ENCODE measurements at regions not wholly inside any gene's neighbourhood (a gene's known extent, or its start where the extent isn't known, plus 50 kb on each side); places are given as distances from the start of the nearest gene placed in this dataset.

DNA sequence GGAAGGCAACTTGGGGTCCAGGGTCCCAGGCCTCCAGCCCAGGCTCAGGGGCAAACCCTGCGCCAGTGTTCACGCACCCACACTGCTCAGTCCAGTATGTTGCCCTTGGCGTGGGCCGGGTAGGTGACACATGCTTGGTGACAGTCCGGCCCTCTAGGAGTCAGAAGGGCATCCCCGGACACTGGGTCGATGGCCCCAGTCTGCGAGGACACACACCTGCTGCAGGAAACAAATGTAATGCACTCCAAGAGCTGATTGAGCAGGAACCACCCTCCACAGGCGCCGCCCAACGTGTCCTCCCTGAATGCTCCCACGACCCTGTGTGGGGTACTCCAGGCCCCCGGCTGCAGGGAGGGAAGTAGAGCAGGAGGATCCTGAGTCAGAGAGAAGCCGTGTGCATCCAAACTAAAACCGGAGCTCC is 160.7 kb downstream of the DLL1 start:
- no peak for TF ChIP-seq POLR2A (IDR thresholded peaks at IDR 0.05)
- TF ChIP-seq POLR2AphosphoS5 (IDR thresholded peaks at IDR 0.05) = no peak
- TF ChIP-seq, protein P1, sequence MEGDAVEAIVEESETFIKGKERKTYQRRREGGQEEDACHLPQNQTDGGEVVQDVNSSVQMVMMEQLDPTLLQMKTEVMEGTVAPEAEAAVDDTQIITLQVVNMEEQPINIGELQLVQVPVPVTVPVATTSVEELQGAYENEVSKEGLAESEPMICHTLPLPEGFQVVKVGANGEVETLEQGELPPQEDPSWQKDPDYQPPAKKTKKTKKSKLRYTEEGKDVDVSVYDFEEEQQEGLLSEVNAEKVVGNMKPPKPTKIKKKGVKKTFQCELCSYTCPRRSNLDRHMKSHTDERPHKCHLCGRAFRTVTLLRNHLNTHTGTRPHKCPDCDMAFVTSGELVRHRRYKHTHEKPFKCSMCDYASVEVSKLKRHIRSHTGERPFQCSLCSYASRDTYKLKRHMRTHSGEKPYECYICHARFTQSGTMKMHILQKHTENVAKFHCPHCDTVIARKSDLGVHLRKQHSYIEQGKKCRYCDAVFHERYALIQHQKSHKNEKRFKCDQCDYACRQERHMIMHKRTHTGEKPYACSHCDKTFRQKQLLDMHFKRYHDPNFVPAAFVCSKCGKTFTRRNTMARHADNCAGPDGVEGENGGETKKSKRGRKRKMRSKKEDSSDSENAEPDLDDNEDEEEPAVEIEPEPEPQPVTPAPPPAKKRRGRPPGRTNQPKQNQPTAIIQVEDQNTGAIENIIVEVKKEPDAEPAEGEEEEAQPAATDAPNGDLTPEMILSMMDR (IDR thresholded peaks at IDR 0.05) = no peak
- no peak for TF ChIP-seq EP300 (IDR thresholded peaks at IDR 0.05)

Measured in gastroesophageal sphincter (tissue), 3 donors.